ENCODE measurements at regions not wholly inside any gene's neighbourhood (a gene's known extent, or its start where the extent isn't known, plus 50 kb on each side); places are given as distances from the start of the nearest gene placed in this dataset.

DNA sequence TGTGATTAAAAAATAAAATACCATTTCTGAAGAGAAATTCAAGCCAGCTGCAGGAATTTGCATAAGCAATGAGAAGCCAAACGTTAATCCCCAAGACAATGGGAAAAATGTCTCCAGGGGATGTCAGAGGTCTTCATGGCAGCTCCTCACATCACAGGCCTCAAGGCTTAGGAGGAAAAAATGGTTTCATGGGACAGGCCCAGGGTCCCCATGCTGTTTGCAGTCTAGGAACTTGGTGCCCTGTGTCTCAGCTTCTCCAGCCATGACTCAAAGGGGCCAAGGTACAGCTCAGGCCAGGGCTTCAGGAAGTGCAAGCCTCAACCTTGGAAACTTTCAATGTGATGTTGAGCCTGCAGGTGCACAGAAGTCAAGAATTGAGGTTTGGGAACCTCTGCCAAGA lies 1428.4 kb upstream of the CDH2 start:
- H3K9me3 ChIP-seq (ENCODE audit: control insufficient read depth, insufficient read depth, low read depth, low read length), result no peaks in the 10 kb centered on the region
- H3K4me3 ChIP-seq (ENCODE audit: low read depth, low read length), result no peak overlapping the region
- ChIA-PET POLR2A (no interaction called here), CTCF (no interaction called here)
- no peaks in the 10 kb centered on the region for H3K4me1 ChIP-seq (ENCODE audit: control insufficient read depth, insufficient read depth, low read length)
- no peaks in the 10 kb centered on the region for H3K36me3 ChIP-seq (ENCODE audit: control insufficient read depth in 2 of 2, insufficient read depth in 1 of 2, low read length in 2 of 2)
- peak; percentile 82 for TF ChIP-seq ZNF585B (tag by site-specific recombination; IDR thresholded peaks at IDR 0.05)
- peak; percentile 86 for TF ChIP-seq TRIM28 (IDR thresholded peaks at IDR 0.05; ENCODE audit: borderline replicate concordance, low read length)
- TF ChIP-seq SETDB1 (IDR thresholded peaks at IDR 0.05; ENCODE audit: insufficient read length, low read length), result peak; percentile 55
- TF ChIP-seq SP3 (tag by site-specific recombination; IDR thresholded peaks at IDR 0.05), result no peak
- H3K27ac ChIP-seq (ENCODE audit: extremely low read depth, low read depth, low read length), result no peak overlapping the region

DNA sequence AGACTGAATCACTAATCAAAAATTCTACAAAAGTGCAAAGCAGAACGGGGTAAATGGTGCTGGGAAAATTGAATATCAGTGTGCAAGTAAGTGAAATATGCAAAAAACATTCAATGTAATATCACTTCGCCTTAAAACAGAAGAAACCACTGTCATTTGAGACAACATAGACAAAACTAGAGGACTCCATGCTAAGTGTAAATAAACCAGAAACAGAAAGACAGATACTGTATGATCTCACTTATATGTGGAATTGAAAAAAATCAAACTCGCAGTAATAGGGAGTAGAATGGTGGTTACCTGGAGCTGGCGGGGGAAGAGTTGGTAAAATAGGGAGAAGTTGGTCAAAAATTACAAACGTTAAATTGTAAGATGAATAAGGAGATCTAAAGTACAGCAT lies 1420.0 kb upstream of the CDH2 start:
- POLR2A ChIA-PET, result no interaction called here
- H3K27ac ChIP-seq (ENCODE audit: extremely low read depth, low read depth, low read length), result no peak overlapping the region
- no peaks in the 10 kb centered on the region for H3K9me3 ChIP-seq (ENCODE audit: control insufficient read depth, insufficient read depth, low read depth, low read length)
- H3K4me3 ChIP-seq (ENCODE audit: low read depth, low read length), result no peak overlapping the region
- H3K4me1 ChIP-seq (ENCODE audit: control insufficient read depth, insufficient read depth, low read length), result no peaks in the 10 kb centered on the region
- no peaks in the 10 kb centered on the region for H3K36me3 ChIP-seq (ENCODE audit: control insufficient read depth in 2 of 2, insufficient read depth in 1 of 2, low read length in 2 of 2)
- no peak for TF ChIP-seq ZNF155 (tag by site-specific recombination; IDR thresholded peaks at IDR 0.05)
- no peak for TF ChIP-seq OVOL3 (tag by site-specific recombination; IDR thresholded peaks at IDR 0.05)
- no peak for TF ChIP-seq ZNF48 (tag by site-specific recombination; IDR thresholded peaks at IDR 0.05)
- TF ChIP-seq ZNF560 (tag by site-specific recombination; IDR thresholded peaks at IDR 0.05; ENCODE audit: borderline replicate concordance), result no peak
- TF ChIP-seq, protein P1, sequence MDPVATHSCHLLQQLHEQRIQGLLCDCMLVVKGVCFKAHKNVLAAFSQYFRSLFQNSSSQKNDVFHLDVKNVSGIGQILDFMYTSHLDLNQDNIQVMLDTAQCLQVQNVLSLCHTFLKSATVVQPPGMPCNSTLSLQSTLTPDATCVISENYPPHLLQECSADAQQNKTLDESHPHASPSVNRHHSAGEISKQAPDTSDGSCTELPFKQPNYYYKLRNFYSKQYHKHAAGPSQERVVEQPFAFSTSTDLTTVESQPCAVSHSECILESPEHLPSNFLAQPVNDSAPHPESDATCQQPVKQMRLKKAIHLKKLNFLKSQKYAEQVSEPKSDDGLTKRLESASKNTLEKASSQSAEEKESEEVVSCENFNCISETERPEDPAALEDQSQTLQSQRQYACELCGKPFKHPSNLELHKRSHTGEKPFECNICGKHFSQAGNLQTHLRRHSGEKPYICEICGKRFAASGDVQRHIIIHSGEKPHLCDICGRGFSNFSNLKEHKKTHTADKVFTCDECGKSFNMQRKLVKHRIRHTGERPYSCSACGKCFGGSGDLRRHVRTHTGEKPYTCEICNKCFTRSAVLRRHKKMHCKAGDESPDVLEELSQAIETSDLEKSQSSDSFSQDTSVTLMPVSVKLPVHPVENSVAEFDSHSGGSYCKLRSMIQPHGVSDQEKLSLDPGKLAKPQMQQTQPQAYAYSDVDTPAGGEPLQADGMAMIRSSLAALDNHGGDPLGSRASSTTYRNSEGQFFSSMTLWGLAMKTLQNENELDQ (tag by site-specific recombination; IDR thresholded peaks at IDR 0.05; ENCODE audit: low read depth), result no peak
- TF ChIP-seq ZSCAN16 (tag by site-specific recombination; IDR thresholded peaks at IDR 0.05), result no peak
- TF ChIP-seq ZNF16 (tag by site-specific recombination; IDR thresholded peaks at IDR 0.05; ENCODE audit: low read depth), result no peak
- no peak for TF ChIP-seq ZNF837 (tag by site-specific recombination; IDR thresholded peaks at IDR 0.05)
- TF ChIP-seq ZNF624 (tag by site-specific recombination; IDR thresholded peaks at IDR 0.05), result no peak
- no peak for TF ChIP-seq ZNF585B (tag by site-specific recombination; IDR thresholded peaks at IDR 0.05)
- no peak for TF ChIP-seq KLF10 (tag by site-specific recombination; IDR thresholded peaks at IDR 0.05)
- no peak for TF ChIP-seq ZNF416 (tag by site-specific recombination; IDR thresholded peaks at IDR 0.05)
- no peak for TF ChIP-seq ZNF423 (tag by site-specific recombination; IDR thresholded peaks at IDR 0.05)
- no peak for TF ChIP-seq SP3 (tag by site-specific recombination; IDR thresholded peaks at IDR 0.05)
- TF ChIP-seq ZBTB48 (tag by site-specific recombination; IDR thresholded peaks at IDR 0.05), result no peak
- TF ChIP-seq, protein P2, sequence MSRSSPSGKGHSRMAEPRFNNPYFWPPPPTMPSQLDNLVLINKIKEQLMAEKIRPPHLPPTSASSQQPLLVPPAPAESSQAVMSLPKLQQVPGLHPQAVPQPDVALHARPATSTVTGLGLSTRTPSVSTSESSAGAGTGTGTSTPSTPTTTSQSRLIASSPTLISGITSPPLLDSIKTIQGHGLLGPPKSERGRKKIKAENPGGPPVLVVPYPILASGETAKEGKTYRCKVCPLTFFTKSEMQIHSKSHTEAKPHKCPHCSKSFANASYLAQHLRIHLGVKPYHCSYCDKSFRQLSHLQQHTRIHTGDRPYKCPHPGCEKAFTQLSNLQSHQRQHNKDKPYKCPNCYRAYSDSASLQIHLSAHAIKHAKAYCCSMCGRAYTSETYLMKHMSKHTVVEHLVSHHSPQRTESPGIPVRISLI (tag by site-specific recombination; IDR thresholded peaks at IDR 0.05), result no peak
- CTCF ChIA-PET, result no interaction called here

DNA sequence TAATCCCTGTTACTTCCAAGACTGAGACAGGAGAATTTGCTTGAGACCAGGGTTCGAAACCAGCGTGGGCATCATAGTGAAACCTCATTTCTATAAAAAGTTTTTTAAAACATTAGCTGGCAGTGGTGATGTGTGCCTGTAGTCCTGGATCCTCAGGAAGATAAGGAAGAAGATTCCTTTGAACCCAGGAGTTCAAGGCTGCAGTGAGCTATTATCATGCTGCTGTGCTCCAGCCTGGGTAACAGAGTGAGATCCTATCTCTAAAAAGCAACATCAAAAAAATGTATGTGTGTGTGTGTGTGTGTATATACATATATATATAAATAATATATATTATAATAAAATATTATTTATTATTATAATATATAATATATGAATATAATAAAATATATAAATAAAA lies 1417.6 kb upstream of the CDH2 start:
- H3K4me3 ChIP-seq (ENCODE audit: low read depth, low read length), result no peak overlapping the region
- ChIA-PET POLR2A (no interaction called here), CTCF (interaction anchor here (0.6 kb wide), 3 partner anchors 404 to 1006 kb away, joined by 3 to 4 read pairs (median 3); no protein-coding TSS in a partner anchor)
- no peaks in the 10 kb centered on the region for H3K4me1 ChIP-seq (ENCODE audit: control insufficient read depth, insufficient read depth, low read length)
- no peaks in the 10 kb centered on the region for H3K9me3 ChIP-seq (ENCODE audit: control insufficient read depth, insufficient read depth, low read depth, low read length)
- no peak overlapping the region for H3K27ac ChIP-seq (ENCODE audit: extremely low read depth, low read depth, low read length)
- no peaks in the 10 kb centered on the region for H3K36me3 ChIP-seq (ENCODE audit: control insufficient read depth in 2 of 2, insufficient read depth in 1 of 2, low read length in 2 of 2)
- no peak for TF ChIP-seq ZNF629 (tag by site-specific recombination; IDR thresholded peaks at IDR 0.05)
- no peak for TF ChIP-seq SP7 (tag by site-specific recombination; IDR thresholded peaks at IDR 0.05)
- no peak for TF ChIP-seq ZBTB17 (tag by site-specific recombination; IDR thresholded peaks at IDR 0.05)
- TF ChIP-seq, protein P3, sequence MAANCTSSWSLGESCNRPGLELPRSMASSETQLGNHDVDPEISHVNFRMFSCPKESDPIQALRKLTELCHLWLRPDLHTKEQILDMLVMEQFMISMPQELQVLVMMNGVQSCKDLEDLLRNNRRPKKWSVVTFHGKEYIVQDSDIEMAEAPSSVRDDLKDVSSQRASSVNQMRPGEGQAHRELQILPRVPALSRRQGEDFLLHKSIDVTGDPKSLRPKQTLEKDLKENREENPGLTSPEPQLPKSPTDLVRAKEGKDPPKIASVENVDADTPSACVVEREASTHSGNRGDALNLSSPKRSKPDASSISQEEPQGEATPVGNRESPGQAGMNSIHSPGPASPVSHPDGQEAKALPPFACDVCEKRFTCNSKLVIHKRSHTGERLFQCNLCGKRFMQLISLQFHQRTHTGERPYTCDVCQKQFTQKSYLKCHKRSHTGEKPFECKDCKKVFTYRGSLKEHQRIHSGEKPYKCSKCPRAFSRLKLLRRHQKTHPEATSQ (tag by site-specific recombination; IDR thresholded peaks at IDR 0.05), result no peak
- TF ChIP-seq, protein P4, sequence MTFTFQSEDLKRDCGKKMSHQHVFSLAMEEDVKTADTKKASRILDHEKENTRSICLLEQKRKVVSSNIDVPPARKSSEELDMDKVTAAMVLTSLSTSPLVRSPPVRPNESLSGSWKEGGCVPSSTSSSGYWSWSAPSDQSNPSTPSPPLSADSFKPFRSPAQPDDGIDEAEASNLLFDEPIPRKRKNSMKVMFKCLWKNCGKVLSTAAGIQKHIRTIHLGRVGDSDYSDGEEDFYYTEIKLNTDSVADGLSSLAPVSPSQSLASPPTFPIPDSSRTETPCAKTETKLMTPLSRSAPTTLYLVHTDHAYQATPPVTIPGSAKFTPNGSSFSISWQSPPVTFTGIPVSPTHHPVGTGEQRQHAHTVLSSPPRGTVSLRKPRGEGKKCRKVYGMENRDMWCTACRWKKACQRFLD (tag by site-specific recombination; IDR thresholded peaks at IDR 0.05), result no peak
- no peak for TF ChIP-seq ZFP37 (tag by site-specific recombination; IDR thresholded peaks at IDR 0.05)
- TF ChIP-seq, protein P5, sequence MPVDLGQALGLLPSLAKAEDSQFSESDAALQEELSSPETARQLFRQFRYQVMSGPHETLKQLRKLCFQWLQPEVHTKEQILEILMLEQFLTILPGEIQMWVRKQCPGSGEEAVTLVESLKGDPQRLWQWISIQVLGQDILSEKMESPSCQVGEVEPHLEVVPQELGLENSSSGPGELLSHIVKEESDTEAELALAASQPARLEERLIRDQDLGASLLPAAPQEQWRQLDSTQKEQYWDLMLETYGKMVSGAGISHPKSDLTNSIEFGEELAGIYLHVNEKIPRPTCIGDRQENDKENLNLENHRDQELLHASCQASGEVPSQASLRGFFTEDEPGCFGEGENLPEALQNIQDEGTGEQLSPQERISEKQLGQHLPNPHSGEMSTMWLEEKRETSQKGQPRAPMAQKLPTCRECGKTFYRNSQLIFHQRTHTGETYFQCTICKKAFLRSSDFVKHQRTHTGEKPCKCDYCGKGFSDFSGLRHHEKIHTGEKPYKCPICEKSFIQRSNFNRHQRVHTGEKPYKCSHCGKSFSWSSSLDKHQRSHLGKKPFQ (tag by site-specific recombination; IDR thresholded peaks at IDR 0.05), result no peak
- TF ChIP-seq ZNF747 (tag by site-specific recombination; IDR thresholded peaks at IDR 0.05), result no peak
